Mammary epithelial cell (primary cell): ENCODE measurements at regions not wholly inside any gene's neighbourhood (a gene's known extent, or its start where the extent isn't known, plus 50 kb on each side); places are given as distances from the start of the nearest gene placed in this dataset.

ENCODE experiments used
- CTCF ChIP-seq, 2 donors: IDR thresholded peaks in 1 of 2; conservative IDR thresholded peaks in 1 of 2; 2 replicates each; pipeline ENCODE4 v1.5.1; 2011 to 2012; ENCODE audit warnings: inconsistent platforms in 2 of 2, low read length in 2 of 2, mild to moderate bottlenecking in 2 of 2, control low read depth in 1 of 2, low read depth in 1 of 2; ENCODE audit not compliant: insufficient read depth in 1 of 2; ENCODE audit errors: extremely low read depth in 1 of 2
- EZH2 ChIP-seq: IDR thresholded peaks from 2 replicates; pipeline ENCODE4 v1.6.1; 2012; ENCODE audit warnings: low read length, inconsistent platforms, borderline replicate concordance

- TF ChIP-seq CTCF (conservative IDR thresholded peaks at IDR 0.05 in 1 of 2, IDR thresholded peaks at IDR 0.05 in 1 of 2; ENCODE audit: extremely low read depth in 1 of 2, insufficient read depth in 1 of 2, low read depth in 1 of 2, low read length in 2 of 2) (no peak), EZH2 (no peak)
Measured at GRCh38 chr10:111539246-111539645, 462.4 kb downstream of the ADRA2A start.
